NOMO-1 treated with DMSO at 0.1 percent for 48 hours (cell line): ENCODE measurements at regions not wholly inside any gene's neighbourhood (a gene's known extent, or its start where the extent isn't known, plus 50 kb on each side); places are given as distances from the start of the nearest gene placed in this dataset.
A peak's percentile ranks its signal among the peaks of the same experiment; 100 is the strongest.

Experiments used
- DNase-seq: peaks from one replicate; lab custom pipeline; 2025; ENCODE audit not compliant: unreplicated experiment; lab: John Stamatoyannopoulos, UW

DNA sequence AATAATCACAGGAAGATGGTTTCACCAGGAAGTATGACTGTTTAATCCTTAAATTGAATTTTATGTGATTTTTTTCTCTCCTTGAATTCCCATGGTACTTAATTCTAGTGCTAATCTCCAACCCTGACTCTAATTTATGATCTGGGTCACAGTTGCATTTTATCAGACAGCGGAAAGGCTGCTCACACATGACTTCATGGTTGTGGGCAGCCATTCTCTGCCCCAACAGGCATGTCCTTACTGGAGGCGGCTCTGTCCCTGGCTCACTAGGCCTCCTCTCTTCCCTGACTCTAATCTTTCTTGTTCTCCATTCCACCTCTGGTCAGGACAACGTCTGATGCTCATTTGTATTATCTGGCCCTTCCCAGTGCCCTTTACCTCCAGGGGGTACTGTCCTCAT, 184.4 kb downstream of the CHST1 start:
- no peak for DNase-seq

DNA sequence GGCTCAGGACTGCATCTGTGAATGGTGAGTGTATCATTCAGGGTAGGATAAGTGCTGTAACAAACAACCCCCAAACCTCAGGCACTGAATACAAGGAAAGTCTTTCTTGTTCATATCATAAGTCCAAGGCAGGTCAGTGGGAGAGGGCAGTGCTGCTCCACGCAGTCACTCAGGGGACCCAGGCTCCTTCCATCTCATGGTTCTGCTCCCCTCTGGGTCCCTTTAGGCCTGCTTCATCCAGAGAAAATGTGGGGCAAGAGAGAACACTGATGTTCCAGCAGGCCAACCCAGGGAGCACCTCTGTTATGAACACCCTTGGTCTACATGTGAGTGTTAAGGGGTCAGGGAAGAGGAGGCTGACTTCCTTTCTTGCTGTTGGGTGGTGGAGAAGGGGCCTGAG, 187.8 kb downstream of the CHST1 start:
- no peak for DNase-seq

DNA sequence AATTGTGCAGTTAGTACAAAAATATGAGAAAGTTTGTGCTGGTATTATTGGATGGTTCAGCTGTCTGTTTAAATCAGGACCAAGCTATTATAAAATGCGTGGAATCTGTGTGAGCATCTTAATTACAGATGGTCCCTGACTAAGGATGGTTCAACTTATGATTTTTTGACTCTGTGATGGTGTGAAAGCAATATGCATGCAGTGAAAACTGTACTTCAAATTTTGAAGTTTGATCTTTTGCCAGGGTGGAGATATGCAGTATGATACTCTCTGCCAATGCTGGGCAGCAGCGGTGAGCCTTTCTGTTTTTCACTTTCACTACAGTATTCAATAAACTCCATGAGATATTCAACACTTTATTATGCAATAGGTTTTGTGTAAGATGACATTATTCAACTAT, 189.3 kb downstream of the CHST1 start:
- DNase-seq = no peak

DNA sequence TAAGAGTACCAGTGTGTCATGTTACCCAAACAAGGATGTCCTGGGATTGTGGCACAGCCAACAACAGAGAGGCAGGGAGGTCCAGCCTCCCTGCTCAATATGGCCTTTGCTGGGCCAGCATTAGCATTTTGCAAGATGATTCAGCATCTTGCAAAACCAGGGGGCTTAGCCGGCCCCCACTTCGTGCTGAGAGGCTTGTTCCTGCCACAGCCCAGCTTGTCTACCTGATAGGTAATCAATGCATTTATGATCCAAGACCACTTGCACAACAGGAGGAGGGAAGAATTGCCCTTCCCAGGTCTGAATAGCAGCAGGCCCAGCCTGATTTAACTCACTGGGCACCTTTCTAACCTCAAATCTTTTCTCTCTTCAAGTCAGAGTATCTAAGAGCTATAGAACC, 189.0 kb upstream of the SYT13 start:
- no peak for DNase-seq

DNA sequence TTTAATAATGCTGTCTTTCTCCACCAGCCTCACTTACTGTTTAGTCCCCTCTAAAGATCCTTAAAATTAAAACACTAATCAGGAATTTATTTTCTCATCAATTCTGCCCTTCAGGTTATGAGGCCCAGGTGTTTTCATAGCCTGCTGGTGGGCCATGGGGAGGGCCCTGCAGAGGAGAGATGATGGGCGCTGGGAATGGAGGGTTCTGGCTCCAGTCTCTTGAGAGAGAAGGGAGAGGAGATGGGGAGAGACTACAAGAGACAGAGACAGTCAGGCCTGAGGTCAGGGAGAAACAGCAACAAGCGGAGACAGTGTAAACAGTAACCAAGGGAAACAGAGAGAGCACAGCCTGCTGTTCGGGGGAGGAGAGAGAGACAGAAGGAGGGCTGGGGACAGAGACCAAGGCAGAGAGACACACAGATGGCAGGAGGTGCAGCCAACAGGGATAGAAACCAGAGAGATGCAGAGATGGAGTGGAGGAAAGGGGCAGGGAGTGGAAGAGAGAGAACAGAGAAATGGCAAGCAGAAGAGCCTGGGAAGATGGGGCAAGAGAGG, 187.3 kb upstream of the SYT13 start:
- no peak for DNase-seq

DNA sequence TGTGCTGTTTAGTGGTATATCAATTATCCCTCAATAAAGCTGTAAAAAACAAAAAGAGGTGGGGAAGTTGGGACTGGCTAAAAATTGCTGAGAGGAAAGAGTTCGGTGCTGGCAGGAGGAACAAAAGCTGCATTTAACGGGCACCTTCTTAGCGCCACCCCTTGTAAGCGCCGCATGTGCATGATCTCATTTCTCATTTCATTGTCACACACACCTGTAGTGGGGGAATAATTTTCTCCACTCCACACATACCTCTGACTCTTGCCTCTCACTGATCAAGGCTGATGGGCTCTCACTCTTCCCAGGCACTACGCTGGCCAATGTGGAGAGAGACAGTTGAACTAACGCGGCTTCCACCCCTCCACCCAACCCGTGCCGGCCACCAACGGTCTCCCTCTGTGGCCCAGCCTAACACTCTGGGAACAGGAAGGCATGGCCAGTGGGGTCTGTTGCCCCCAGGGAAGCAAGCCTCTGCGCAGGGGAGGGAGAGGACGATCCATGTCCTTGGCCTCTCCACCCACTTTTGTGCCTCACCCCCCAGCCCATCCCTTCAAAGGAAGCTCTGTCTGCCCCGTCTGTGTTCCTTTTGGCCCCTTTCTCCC, 186.7 kb upstream of the SYT13 start:
- DNase-seq = no peak

DNA sequence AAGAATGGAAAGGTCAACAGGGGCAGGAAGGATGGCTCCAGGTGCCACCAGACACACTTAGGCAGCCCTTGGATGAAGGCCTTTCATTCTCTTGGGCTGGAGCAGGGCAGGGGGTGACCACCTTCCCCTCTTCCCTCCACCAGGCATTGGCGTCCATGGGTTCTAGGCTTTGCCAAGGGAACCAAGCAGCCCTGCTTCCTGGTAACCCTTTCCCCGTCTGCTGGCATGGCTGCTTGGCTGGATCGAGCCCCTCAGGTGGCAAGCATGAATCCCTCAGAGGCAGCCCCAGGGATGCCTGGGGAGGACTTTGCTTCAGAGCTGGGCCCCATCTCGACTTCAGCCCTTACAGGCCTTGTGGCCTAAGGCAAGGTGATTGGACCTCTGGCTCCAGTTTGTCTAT, 185.1 kb upstream of the SYT13 start:
- no peak for DNase-seq

DNA sequence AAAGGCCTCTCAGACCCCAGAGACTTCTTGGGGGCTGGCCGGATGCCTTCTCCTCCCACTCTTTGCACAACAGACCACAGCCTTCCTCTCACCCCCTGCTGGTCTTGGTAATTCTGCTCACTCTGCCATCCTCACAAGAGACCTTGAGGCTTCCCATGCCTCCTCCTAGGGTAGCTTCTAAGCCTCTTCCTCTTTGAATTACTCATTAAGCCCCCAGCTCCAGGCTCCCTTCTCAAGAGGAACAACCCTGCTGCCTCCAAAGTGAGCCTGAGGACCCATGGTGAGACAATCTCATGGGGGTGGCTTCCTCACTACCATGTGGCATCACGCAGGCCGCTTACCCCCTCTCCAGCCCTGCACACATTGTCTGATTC, 184.6 kb upstream of the SYT13 start:
- DNase-seq = no peak

DNA sequence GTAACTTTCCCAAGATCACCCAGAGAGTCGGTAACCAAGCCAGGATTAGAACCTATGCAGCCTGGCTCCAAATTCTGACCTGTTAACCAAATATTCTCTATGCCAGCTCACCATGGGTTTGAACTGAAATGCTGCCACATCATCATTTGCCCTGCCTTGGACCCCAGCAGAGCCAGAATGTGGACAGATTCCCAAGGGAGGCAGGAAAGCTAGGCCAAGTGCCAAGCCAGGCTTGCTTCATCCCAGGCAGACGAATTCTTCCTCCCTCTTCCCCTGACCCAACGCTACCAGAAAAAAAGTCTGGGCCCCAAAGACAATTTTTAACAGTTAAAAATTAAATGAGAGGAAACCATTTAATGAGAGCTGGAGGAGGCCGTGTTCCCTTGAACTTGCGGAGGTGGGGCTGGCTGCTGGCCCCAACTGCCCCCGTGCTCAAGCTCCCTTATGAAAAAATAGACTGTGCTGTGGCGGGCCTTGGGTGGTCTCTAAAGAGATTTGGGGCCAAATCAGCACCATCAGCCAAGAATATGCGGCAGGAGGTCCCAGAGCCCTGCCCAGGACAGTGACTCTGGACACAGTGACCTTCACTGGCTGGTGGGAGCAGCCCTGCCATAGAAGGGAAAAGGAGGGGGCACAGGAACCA, 184.1 kb upstream of the SYT13 start:
- no peak for DNase-seq

DNA sequence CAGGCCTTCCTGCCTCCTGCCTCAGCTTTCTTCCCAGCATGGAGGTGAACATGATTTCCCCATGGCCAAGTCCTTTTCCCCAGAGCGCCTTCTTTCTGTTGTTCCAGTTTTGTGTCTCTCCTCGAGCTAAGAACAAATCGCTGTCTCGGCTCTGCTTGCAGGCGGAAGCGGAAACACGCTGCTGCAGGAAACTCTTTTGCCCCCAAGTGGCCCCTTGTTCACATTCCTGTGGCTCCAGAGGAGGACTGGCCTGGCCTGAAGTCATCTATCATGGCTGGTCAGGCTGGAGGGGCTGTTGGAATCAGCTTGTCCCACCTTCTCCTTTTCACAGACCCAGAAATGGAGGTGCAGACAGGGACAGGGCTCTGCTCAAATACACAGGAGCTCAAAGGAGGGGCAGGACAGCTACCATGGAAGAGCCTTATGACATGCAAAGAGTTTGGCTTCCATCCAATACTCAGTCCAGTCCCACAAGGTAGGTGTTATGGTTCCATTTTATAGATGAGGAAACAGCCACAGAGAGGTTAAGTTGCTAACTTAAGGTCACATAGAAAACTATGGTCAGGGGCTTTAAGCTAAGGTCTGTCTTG, 182.2 kb upstream of the SYT13 start:
- DNase-seq = no peak

DNA sequence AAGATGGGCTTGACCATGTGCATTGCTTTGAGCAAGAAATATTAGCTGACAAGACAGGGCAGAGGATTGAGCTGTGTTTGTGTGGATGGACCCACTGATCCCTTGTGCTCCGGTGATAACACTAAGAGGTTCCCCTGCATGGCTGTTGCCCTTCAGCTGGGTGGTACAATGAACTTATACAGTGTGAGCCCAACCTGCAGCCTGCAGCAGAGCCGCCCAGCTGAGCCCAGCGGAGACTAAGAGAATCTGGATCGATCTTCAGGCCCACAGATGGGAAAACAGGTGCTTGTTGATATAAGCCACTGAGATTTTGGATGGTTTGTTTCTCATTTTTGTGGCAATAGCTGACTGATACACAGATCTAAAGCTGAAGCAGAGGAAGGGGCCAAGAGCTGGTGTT, 177.4 kb upstream of the SYT13 start:
- DNase-seq = no peak

DNA sequence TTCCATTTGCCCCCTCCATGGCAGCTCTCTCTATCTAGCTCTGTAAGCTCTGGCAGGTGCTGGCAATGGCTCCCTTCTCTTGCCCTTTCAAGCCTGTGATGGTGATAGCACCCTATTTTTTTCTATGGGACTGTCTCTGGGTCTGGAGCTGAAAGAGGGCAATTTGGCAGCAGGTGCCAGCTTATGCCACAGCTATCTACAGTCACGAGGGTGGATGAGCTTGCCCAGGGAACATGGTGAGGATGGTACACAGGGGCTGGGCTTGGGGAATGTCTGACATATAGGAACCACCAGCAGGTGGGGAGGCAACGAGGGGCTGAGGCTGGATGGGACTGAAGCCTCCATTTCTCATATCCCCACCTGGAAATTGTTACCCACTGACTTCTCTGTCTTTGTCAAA, 175.4 kb upstream of the SYT13 start:
- DNase-seq = no peak

DNA sequence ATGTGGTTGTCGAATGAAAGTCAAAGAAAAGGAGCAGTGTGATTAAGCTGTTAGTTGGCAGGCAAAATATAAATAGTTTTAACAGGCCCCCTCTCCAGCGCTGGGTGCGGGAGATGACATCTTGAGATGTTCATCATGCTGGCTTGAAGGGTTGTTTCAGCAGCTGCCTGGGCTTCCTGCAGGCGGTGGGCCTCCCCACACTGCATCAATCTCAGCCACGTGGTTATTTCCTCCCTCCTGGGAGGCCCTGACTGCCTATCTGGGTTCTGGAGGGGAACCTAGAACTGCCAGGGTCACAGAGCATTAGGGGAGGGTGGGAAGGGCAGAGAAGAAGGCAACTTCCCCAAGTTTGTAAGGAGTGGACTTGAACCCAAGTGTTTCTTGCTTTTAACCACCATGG, 173.3 kb upstream of the SYT13 start:
- DNase-seq = peak; percentile 28

DNA sequence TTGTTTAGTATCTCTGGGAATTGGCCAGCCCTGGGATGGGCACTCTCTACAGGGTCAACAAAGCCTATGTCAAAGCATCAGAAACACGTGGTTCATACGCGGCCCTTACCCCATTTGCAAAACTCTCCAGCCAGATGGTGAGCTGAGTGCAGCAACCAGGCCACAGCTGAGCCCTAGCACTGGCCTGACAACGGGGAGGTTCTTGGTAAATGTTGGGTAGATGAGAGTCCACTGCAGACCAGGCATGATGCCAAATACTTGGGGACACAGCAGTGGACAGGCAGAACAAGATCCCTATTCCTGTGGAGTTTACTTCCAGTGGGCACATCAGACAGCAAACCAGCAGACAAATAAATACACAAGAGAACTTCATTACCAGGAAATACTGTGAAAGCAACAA, 172.1 kb upstream of the SYT13 start:
- DNase-seq = no peak

DNA sequence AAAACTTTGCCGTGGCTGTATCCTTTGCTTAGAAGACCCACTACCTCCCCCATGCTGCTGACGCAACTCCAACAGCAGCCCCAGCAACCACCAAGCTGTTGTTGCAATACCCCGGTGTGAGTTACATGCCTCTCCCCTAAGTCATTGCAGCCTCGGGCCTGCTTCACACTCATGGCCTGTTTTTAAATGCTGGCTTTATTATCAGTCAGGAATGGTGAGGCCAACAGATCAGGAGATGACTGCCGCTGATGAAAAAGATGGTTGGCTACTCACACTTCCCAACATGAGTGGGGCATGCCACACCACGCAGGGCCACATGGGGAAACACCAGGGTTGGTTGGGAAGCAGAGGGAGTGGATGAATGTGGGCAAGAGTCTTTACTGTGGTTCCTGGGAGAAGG, 171.5 kb upstream of the SYT13 start:
- peak; percentile 83 for DNase-seq

DNA sequence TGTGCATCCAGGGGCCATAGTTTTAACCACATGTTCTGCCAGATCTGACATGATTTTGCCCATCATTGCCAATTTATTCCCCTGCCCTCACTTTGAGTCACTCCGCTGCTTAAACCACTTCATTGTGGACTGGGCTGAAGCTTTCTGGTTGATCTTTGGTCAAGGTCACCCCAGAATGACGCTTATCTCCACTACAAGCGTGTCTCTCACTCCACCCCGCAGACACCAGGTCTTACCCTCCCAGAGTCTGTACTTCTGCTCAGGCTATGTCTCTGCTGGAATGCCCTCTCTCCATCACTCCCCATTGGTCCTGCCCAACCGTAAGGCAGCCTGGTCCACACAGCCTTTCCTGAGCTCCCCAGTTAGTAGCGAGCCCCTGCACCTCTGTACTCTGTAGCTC, 170.5 kb upstream of the SYT13 start:
- DNase-seq = no peak

DNA sequence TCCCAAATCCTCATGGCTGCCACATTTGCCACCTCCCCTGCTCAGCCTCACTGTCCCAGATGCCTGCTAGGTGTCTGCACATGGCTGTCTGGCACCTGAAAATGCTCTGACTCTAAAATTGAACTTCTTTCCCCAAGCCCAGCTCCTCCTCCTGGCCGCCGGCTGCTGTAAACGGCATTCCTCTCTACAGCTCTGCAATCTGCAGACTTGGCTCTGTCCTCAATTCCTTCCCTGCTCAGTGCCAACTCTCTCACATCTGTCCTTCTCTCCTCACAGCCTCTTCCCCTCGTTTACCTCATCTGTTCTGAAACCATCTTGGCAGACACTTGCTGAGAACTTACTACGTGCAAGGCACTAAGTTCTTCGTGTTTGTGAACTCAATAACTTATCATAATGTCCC, 169.4 kb upstream of the SYT13 start:
- no peak for DNase-seq

DNA sequence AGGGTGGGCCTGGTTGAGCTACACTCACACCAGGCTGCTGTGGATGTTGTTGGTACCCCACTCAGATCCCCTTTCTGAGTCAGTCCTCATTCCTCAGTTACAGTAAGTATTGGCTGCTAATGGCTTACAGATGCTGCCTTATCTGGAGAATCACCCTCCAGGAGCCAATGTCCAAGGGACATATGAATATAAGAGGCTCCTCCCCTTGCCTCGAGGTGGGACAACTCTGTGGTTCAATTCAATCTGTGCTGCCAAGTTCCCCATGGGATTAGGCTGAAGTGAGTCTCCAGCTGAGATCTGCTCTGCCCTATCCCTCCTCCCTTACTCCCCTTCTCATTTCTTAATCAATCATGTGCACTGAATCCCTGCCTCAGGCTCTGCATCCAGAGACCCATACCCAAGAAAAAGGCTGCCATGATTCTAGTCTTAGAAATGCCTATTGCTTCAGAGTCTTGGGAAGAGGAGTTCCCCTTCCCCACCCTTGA, 168.8 kb upstream of the SYT13 start:
- DNase-seq = no peak

DNA sequence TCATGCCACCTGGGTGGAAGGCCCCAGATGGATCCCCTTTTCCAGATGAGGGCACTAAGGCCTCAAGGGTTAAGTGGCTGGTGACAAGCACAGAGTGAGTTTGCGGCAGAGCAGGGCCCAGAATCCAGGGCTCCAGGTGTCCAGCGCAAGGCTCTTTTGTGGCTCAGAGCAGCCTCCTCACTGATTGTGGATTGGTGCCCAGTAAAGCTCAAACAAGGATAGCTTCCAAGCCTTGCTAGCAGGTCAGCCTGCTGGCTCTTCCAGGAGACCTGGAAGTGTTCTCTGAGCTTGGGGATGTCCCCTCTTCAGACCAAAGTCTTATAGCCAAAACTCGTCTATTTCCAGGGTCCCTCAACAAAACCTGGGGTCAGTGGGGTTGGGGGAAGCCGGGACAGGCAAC, 167.6 kb upstream of the SYT13 start:
- no peak for DNase-seq

DNA sequence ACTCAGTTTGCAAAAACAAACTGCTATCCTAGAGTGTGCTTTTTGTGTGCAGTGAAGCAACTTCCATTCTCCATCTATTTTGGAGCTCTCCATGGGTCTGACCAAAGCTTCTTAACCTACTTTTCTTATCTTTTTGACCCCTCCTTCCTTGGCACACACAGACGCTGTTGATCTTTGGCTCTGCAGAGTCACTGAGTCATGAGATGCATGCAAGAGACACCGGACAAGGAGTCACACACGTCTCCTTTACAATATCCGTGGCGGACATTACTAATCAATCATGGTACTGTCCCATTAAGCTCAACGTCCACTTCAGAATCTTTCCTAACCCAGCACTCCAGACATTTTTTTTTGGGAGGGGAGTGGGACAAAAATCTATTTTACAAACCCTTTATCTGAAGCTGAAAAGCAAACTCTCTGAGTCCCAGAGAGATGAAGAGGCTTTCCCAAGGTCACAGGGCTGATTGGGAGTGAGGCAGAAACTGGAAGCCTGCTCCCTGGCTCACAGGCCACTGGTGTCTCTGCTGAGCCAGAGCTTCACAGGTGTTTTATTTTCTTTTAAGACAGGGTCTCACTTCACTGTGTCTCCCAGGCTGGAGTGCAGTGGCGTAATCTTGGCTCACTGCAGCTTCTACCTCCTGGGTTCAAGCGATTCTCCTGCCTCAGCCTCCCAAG, 165.8 kb upstream of the SYT13 start:
- DNase-seq = no peak

DNA sequence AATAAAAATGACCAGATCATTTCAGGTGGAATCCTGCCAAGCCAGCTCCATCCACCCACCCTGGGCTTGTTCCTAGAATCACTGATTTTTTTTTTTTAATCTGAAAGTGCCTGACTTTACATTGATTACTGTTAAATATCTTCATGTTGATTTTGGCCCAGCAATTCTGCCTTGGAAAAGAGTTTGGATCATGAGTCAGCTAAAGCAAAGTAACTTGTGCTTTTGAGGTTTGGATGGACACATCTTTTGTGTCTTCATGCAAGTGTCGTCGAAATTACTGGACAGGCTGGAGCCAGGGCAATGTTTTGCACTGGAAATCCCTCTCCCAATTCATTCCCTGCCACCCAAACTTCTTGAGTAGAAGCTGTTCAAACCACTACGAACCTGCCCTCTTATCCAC, 164.0 kb upstream of the SYT13 start:
- no peak for DNase-seq

DNA sequence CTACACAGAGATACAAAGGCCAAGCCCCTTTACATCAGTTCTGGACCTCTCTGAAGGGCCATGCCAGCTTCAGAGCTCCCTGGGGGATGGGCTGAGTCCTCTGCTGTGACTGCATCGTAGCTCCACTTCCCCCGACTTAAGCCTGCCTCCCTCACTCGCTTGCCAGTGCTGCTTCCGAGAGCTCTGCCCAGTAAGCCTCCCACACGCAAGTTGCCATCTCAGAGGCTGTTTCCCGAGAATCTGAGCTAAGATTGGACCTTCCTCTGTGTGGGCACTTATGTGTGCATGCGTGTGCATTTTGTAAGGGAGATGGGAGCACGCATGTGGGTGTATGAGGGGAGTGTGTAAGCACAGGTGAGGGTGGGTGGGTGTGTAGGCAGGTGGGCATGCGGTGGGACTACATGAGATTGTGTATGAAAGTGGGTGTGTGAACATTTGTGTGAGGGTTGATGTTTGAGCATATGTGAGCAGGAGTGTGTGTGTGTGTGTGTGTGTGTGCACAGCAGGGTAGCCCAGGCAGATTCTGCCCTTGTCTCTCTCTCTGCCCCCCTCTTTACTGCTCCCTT, 163.0 kb upstream of the SYT13 start:
- no peak for DNase-seq
